Neural crest cell (in vitro differentiated cells): ENCODE measurements at regions not wholly inside any gene's neighbourhood (a gene's known extent, or its start where the extent isn't known, plus 50 kb on each side); places are given as distances from the start of the nearest gene placed in this dataset.
"Not testable (repeated sequence)": the region's sequence is repeated elsewhere in the genome, so short reads cannot be mapped to it uniquely, and the experiment has no call there.

Experiments
- DNase-seq: peaks from one replicate; pipeline ENCODE4 v3.0.0; 2021; ENCODE audit warnings: low read depth, mixed read lengths, low spot score
- H3K27ac Mint-ChIP-seq: one replicate; pipeline ENCODE4 v1.8.0; 2021; ENCODE audit warnings: mild to moderate bottlenecking, mixed read lengths; ENCODE audit not compliant: unreplicated experiment
- H3K27me3 Mint-ChIP-seq: 2 replicates; pipeline ENCODE4 v1.8.0; 2021; ENCODE audit warnings: low read depth, mild to moderate bottlenecking, mixed read lengths
- H3K36me3 Mint-ChIP-seq: 2 replicates; pipeline ENCODE4 v1.8.0; 2021; ENCODE audit warnings: low read depth, mild to moderate bottlenecking, mixed read lengths
- H3K4me1 Mint-ChIP-seq: 2 replicates; pipeline ENCODE4 v1.8.0; 2021; ENCODE audit warnings: mixed read lengths
- H3K4me3 Mint-ChIP-seq: one replicate; pipeline ENCODE4 v1.8.0; 2021; ENCODE audit warnings: mild to moderate bottlenecking, mixed read lengths
- H3K9me3 Mint-ChIP-seq: 2 replicates; pipeline ENCODE4 v1.8.0; 2021; ENCODE audit warnings: mixed read lengths
- TF ChIP-seq, protein P1 (sequence below): fragments of 200-600 bp; sonication (generic); conservative IDR thresholded peaks from 2 replicates; pipeline ENCODE4 v1.5.0; 2021; ENCODE audit warnings: antibody characterized with exemption, mild to moderate bottlenecking

DNA sequence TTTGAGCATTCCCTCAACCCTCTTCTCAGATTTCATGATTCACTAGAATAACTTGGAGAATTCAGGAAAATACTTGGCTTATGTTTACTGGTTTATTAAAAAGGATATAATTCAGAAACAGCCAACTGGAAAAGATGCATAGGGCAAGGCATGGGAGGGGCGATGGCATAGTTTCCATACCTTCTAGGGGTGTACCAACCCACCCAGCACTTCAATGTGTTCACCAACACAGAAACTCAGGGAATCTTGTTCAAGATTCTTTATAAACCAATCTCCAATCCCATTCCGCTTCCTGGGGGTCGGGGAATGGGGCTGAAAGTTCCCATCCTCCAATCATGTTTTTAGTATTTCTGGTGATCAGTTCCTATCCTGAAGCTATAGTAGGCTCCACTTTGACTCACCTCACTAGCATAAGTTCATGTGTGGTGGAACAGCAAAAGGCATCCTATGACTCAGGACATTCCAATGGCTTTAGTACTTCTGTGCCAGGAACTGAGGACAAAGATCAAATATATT is 164.4 kb downstream of the SIM1 start:
- no peaks in the 10 kb centered on the region for H3K4me1 Mint-ChIP-seq
- no peak for DNase-seq
- no peak overlapping the region for H3K27ac Mint-ChIP-seq
- no peak overlapping the region for H3K4me3 Mint-ChIP-seq
- no peaks in the 10 kb centered on the region for H3K36me3 Mint-ChIP-seq
- TF ChIP-seq, protein P1, sequence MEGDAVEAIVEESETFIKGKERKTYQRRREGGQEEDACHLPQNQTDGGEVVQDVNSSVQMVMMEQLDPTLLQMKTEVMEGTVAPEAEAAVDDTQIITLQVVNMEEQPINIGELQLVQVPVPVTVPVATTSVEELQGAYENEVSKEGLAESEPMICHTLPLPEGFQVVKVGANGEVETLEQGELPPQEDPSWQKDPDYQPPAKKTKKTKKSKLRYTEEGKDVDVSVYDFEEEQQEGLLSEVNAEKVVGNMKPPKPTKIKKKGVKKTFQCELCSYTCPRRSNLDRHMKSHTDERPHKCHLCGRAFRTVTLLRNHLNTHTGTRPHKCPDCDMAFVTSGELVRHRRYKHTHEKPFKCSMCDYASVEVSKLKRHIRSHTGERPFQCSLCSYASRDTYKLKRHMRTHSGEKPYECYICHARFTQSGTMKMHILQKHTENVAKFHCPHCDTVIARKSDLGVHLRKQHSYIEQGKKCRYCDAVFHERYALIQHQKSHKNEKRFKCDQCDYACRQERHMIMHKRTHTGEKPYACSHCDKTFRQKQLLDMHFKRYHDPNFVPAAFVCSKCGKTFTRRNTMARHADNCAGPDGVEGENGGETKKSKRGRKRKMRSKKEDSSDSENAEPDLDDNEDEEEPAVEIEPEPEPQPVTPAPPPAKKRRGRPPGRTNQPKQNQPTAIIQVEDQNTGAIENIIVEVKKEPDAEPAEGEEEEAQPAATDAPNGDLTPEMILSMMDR = no peak
- no peaks in the 10 kb centered on the region for H3K27me3 Mint-ChIP-seq
- H3K9me3 Mint-ChIP-seq = no peaks in the 10 kb centered on the region

DNA sequence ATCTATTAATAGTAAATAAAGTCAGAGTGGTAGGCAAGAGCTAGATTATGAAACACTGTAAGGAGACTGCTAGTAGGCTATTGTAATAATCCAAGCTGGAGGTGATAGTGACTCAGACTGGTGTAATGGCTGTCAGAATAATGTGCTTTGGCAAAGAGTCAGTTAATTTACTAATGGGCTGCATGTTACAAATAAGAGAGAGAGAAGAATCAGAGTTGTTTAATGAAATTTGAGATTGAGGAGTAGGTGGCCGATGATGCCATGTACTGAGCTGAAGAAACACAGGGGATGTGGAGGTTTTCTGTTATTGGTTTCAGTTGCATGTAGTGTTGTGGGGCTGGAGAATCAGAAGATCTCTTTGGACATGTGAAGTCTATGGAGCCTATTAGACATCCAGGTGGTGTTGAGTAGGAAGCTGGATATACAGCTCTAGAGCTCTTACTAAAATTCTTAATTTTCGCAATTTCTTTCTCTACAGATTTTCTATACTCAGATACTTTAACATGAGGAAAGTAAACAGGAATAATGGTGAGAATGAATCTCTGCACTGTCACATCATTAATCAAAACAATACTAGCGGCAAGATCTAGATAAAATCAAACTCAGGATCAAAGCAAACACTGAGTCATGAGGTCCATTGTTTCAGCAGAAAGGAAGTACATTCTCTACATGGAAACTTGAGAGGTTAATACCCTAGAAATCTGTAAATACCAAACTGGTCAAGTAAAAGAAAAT is 167.7 kb downstream of the SIM1 start:
- Mint-ChIP-seq H3K27ac (no peak overlapping the region), H3K9me3 (no peaks in the 10 kb centered on the region), H3K4me3 (no peak overlapping the region), H3K4me1 (no peaks in the 10 kb centered on the region), H3K27me3 (peaks cover 8% of the 10 kb centered on the region), H3K36me3 (no peaks in the 10 kb centered on the region)
- TF ChIP-seq, protein P1 = no peak
- no peak for DNase-seq

DNA sequence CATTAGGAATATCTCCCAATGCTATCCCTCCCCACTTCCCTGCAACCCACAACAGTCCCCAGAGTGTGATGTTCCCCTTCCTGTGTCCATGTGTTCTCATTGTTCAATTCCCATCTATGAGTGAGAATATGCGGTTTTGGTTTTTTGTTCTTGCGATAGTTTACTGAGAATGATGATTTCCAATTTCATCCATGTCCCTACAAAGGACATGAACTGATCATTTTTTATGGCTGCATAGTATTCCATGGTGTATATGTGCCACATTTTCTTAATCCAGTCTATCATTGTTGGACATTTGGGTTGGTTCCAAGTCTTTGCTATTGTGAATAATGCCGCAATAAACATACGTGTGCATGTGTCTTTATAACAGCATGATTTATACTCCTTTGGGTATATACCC is 169.5 kb downstream of the SIM1 start:
- H3K9me3 Mint-ChIP-seq, H3K27ac Mint-ChIP-seq, H3K4me3 Mint-ChIP-seq, H3K36me3 Mint-ChIP-seq, H3K4me1 Mint-ChIP-seq, DNase-seq: not testable (repeated sequence)
- peaks cover 10% of the 10 kb centered on the region for H3K27me3 Mint-ChIP-seq

DNA sequence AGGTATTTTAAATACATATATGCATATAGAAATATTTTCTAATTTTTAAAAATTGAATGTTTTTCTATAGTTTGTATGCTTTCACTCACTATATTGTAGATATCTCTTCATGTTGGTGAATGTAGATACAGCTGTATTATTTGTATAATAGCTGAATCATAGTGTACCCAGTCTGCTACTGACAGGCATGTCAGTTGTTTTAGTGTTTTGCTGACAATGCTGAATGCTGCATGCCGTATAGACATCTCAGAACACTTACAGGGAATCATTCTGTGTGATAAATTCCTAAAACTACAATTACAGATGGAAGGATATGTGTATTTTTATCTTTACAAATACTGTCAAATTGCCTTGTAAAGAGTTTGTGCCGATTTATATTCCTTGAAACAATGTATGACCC is 175.4 kb downstream of the SIM1 start:
- Mint-ChIP-seq H3K4me1 (no peaks in the 10 kb centered on the region), H3K27me3 (peaks cover 40% of the 10 kb centered on the region), H3K4me3 (no peak overlapping the region), H3K36me3 (no peaks in the 10 kb centered on the region), H3K27ac (no peak overlapping the region), H3K9me3 (no peaks in the 10 kb centered on the region)
- no peak for DNase-seq
- TF ChIP-seq, protein P1 = no peak

DNA sequence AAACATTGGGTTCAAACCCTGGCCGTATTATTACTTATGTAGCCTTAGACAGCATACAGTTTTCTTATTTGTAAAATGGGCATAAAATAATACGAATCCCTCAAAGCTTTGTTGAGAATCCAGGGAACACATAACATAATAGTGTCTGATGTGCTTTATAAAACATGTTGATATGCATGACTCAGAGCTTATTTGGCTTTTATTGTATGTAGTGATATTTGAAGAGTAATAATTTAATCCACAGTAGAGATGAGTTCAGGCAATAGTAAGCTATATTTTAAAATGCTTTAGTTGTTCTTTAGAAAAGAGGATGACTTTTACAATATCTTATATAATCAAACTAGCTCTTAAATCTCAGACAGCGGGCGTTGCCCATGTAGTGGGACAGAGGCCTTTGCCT is 176.4 kb downstream of the SIM1 start:
- no peaks in the 10 kb centered on the region for H3K36me3 Mint-ChIP-seq
- H3K4me3 Mint-ChIP-seq = no peak overlapping the region
- peaks cover 42% of the 10 kb centered on the region for H3K27me3 Mint-ChIP-seq
- no peaks in the 10 kb centered on the region for H3K4me1 Mint-ChIP-seq
- no peak overlapping the region for H3K27ac Mint-ChIP-seq
- no peak for DNase-seq
- H3K9me3 Mint-ChIP-seq = no peaks in the 10 kb centered on the region
- TF ChIP-seq, protein P1 = no peak

DNA sequence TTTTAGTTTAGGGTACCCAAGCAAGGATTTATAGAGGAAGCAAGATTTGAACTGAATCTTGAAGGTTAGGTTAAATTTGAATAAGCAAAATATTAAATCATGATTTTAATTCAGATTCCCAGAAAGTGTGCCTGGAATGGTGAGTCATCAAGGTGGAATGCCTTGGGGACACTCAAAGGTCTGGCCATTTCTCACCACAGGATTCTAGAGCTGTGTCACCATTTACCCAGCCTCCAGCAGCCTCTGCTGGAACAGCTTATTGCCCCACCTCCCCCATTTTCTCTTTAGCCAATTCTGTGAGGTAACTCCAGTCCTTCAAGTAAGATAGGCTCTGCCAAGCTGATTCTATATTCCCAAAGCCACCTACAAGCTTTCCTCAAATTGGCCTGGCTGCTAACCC is 181.4 kb downstream of the SIM1 start:
- Mint-ChIP-seq H3K36me3 (no peaks in the 10 kb centered on the region), H3K27me3 (peaks cover 60% of the 10 kb centered on the region), H3K27ac (no peak overlapping the region), H3K4me1 (peaks cover 16% of the 10 kb centered on the region), H3K9me3 (no peaks in the 10 kb centered on the region), H3K4me3 (no peak overlapping the region)
- DNase-seq = no peak
- TF ChIP-seq, protein P1 = no peak
